IMR-90 (cell line): ENCODE measurements at regions not wholly inside any gene's neighbourhood (a gene's known extent, or its start where the extent isn't known, plus 50 kb on each side); places are given as distances from the start of the nearest gene placed in this dataset.

ENCODE experiments used
- CTCF ChIP-seq: conservative IDR thresholded peaks from 2 replicates; pipeline ENCODE4 v1.5.1; 2012; ENCODE audit warnings: mild to moderate bottlenecking, low read depth, low read length, improper control_type of control experiment
- TF ChIP-seq, protein P1 (sequence below): fragments of 150-350 bp; IDR thresholded peaks from 2 replicates; pipeline ENCODE4 v1.6.1; 2016; ENCODE audit warnings: low read depth, mild to moderate bottlenecking, low read length, moderate library complexity, borderline replicate concordance

- no peak for TF ChIP-seq CTCF
- TF ChIP-seq, protein P1, sequence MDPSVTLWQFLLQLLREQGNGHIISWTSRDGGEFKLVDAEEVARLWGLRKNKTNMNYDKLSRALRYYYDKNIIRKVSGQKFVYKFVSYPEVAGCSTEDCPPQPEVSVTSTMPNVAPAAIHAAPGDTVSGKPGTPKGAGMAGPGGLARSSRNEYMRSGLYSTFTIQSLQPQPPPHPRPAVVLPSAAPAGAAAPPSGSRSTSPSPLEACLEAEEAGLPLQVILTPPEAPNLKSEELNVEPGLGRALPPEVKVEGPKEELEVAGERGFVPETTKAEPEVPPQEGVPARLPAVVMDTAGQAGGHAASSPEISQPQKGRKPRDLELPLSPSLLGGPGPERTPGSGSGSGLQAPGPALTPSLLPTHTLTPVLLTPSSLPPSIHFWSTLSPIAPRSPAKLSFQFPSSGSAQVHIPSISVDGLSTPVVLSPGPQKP, result no peak
Observed at GRCh38 chr5:27784317-27784716, 745.9 kb upstream of the CDH9 start.
